Smooth muscle cell (in vitro differentiated cells): ENCODE measurements at regions not wholly inside any gene's neighbourhood (a gene's known extent, or its start where the extent isn't known, plus 50 kb on each side); places are given as distances from the start of the nearest gene placed in this dataset.

Experiments
- DNase-seq: peaks from one replicate; lab custom pipeline; 2025; ENCODE audit not compliant: unreplicated experiment; lab: John Stamatoyannopoulos, UW
- H2AFZ ChIP-seq: fragments of 200-600 bp; sonication (generic); 2 replicates; pipeline ENCODE4 v1.6.0; 2016; ENCODE audit warnings: antibody characterized with exemption, low read depth, mild to moderate bottlenecking
- H3F3A ChIP-seq: fragments of 200-600 bp; sonication (generic); 2 replicates; pipeline ENCODE4 v1.6.0; 2017; ENCODE audit warnings: antibody characterized with exemption, low read depth
- H3K27ac ChIP-seq: fragments of 200-600 bp; sonication (generic); 2 replicates; pipeline ENCODE4 v1.5.1; 2016; ENCODE audit warnings: low read depth, mild to moderate bottlenecking
- H3K27me3 ChIP-seq: fragments of 200-600 bp; sonication (generic); 2 replicates; pipeline ENCODE4 v1.6.1; 2016; ENCODE audit warnings: low read depth, mild to moderate bottlenecking
- H3K36me3 ChIP-seq: fragments of 200-600 bp; sonication (generic); 2 replicates; pipeline ENCODE4 v1.5.1; 2016; ENCODE audit warnings: low read depth
- H3K4me1 ChIP-seq: fragments of 200-600 bp; sonication (generic); 2 replicates; pipeline ENCODE4 v1.5.1; 2016; ENCODE audit warnings: low read depth
- H3K4me2 ChIP-seq: fragments of 200-600 bp; sonication (generic); 2 replicates; pipeline ENCODE4 v1.6.0; 2016; ENCODE audit warnings: mild to moderate bottlenecking
- H3K4me3 ChIP-seq: fragments of 200-600 bp; sonication (generic); 2 replicates; pipeline ENCODE4 v1.5.1; 2016; ENCODE audit warnings: mild to moderate bottlenecking
- H3K79me2 ChIP-seq: fragments of 200-600 bp; sonication (generic); 2 replicates; pipeline ENCODE4 v1.6.0; 2016; ENCODE audit warnings: low read depth, mild to moderate bottlenecking
- H3K9ac ChIP-seq: fragments of 200-600 bp; sonication (generic); 2 replicates; pipeline ENCODE4 v1.6.0; 2016; ENCODE audit warnings: low read depth
- H3K9me3 ChIP-seq: fragments of 200-600 bp; sonication (generic); replicated peaks from 2 replicates; pipeline ENCODE4 v1.5.1; 2016; ENCODE audit warnings: low read depth
- H4K20me1 ChIP-seq: fragments of 200-600 bp; sonication (generic); 2 replicates; pipeline ENCODE4 v1.6.0; 2016; ENCODE audit warnings: low read depth
- WGBS: methylation state at CpG from one replicate; pipeline ENCODE4 v1.1.7; 2016; ENCODE audit warnings: low lambda C conversion rate; 5-methylcytosine and 5-hydroxymethylcytosine counted together
- TF ChIP-seq, protein P1 (sequence below): fragments of 200-600 bp; sonication (generic); IDR thresholded peaks from 2 replicates; pipeline ENCODE4 v1.5.1; 2017; ENCODE audit warnings: borderline replicate concordance, mild to moderate bottlenecking, antibody characterized with exemption; ENCODE audit not compliant: insufficient read depth, poor library complexity, severe bottlenecking

GRCh38 chr5:93079046-93079445, 502.0 kb downstream of the NR2F1-AS1 start:
- Histone ChIP-seq H3K4me3 (no peak overlapping the region), H3K9ac (peak overlapping the region; percentile 32), H3K27me3 (no peaks in the 10 kb centered on the region), H3F3A (peaks cover 16% of the 10 kb centered on the region), H3K4me2 (peak overlapping the region; percentile 74), H4K20me1 (no peaks in the 10 kb centered on the region), H3K4me1 (peaks cover 6% of the 10 kb centered on the region), H2AFZ (no peak overlapping the region), H3K9me3 (no peaks in the 10 kb centered on the region), H3K79me2 (no peaks in the 10 kb centered on the region), H3K36me3 (no peaks in the 10 kb centered on the region), H3K27ac (peak overlapping the region; percentile 82)
- no peak for DNase-seq
- 88% methylated on average over 2 of the region's 2 CpGs for WGBS
- TF ChIP-seq, protein P1, sequence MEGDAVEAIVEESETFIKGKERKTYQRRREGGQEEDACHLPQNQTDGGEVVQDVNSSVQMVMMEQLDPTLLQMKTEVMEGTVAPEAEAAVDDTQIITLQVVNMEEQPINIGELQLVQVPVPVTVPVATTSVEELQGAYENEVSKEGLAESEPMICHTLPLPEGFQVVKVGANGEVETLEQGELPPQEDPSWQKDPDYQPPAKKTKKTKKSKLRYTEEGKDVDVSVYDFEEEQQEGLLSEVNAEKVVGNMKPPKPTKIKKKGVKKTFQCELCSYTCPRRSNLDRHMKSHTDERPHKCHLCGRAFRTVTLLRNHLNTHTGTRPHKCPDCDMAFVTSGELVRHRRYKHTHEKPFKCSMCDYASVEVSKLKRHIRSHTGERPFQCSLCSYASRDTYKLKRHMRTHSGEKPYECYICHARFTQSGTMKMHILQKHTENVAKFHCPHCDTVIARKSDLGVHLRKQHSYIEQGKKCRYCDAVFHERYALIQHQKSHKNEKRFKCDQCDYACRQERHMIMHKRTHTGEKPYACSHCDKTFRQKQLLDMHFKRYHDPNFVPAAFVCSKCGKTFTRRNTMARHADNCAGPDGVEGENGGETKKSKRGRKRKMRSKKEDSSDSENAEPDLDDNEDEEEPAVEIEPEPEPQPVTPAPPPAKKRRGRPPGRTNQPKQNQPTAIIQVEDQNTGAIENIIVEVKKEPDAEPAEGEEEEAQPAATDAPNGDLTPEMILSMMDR = no peak

DNA sequence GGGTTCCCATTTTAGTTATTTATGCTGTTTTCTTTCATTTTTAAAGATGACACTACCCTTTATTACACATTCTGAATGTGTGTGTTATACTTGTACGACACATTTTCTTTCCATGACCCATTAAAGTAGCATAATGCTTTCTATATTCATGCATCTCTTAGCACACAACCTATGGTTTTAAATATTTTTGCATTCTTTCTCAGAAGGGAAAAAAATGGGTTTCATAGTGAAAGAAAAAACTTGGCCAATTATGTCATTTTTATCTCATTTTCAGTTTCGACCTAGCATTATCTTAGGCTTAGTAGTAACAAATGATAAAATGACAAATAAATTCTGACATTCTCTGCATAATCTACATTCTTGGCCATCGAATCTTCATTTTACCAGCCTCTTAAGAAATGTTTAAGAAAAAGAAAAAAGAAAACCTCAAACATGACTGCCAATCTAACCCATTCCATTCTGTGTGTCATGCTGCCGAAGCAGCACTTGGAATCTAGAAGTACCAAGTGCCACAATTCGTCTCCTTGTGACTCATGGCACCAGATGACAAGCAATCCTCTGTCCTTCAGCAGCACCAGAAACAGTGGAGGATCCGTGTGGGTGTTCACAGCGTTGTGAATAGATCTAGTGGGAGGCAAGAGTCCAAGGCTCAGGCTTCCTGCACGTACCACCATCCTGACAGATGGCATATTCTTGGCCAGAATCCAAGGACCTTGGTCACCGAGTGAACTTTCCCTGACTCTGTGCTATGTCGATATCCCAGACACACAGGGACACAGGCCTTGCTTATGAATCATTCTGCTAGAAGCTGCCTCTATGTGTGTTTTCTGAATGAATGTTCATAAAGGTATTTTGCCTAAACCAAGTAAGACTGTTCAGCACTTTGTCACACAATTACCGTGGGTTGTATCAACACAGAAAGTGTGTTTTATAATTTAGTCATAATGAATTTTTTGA, 502.7 kb downstream of the NR2F1-AS1 start:
- H3K9ac ChIP-seq = peak overlapping the region; percentile 32

DNA sequence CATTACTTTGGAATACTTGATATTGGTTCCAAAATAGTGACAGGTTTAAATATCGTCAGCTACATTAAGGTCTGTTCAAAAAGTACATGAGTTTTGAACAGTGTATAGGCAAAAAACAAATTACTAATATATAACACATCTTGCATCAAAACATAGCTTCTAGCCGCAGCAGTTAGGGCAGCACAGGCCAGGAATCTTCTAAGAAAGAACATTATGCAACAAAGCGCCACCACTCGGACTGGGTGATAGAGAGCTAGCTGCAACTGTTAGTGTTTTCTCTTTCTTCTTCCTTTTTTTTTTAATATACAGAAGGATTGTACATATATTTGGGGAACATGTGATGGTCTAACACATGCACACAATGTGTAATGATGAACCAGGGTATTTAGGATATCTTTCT, 504.5 kb downstream of the NR2F1-AS1 start:
- no peak overlapping the region for H3K9ac ChIP-seq
- H3K4me2 ChIP-seq = peak overlapping the region; percentile 25
- H3K79me2 ChIP-seq = no peaks in the 10 kb centered on the region
- DNase-seq = no peak
- peaks cover 6% of the 10 kb centered on the region for H3K4me1 ChIP-seq
- H3F3A ChIP-seq = peaks cover 16% of the 10 kb centered on the region
- H3K36me3 ChIP-seq = no peaks in the 10 kb centered on the region
- no peak overlapping the region for H2AFZ ChIP-seq
- H3K27ac ChIP-seq = no peak overlapping the region
- WGBS = 94% methylated on average over 4 of the region's 4 CpGs
- H3K27me3 ChIP-seq = no peaks in the 10 kb centered on the region
- H4K20me1 ChIP-seq = no peaks in the 10 kb centered on the region
- TF ChIP-seq, protein P1 = no peak
- H3K4me3 ChIP-seq = no peak overlapping the region
- no peaks in the 10 kb centered on the region for H3K9me3 ChIP-seq

More for the DNA sequence above, 502.7 kb downstream of the NR2F1-AS1 start:
- WGBS = 12% methylated on average over 11 of the region's 11 CpGs
- H3K9me3 ChIP-seq = no peaks in the 10 kb centered on the region
- peak overlapping the region; percentile 82 for H3K27ac ChIP-seq
- TF ChIP-seq, protein P1 = no peak
- H3K27me3 ChIP-seq = no peaks in the 10 kb centered on the region
- H4K20me1 ChIP-seq = no peaks in the 10 kb centered on the region
- no peaks in the 10 kb centered on the region for H3K36me3 ChIP-seq
- no peaks in the 10 kb centered on the region for H3K79me2 ChIP-seq
- peak; percentile 27 for DNase-seq
- no peak overlapping the region for H3K4me3 ChIP-seq
- peak overlapping the region; percentile 74 for H3K4me2 ChIP-seq
- H3F3A ChIP-seq = peaks cover 16% of the 10 kb centered on the region
- no peak overlapping the region for H2AFZ ChIP-seq
- peaks cover 6% of the 10 kb centered on the region for H3K4me1 ChIP-seq
